Keratinocyte (primary cell): ENCODE measurements at regions not wholly inside any gene's neighbourhood (a gene's known extent, or its start where the extent isn't known, plus 50 kb on each side); places are given as distances from the start of the nearest gene placed in this dataset.

Source experiments
- DNase-seq: peaks from one replicate; pipeline ENCODE4 v3.0.0-alpha.2; 2011; ENCODE audit warnings: low read depth, missing footprints, low spot score
- FAIRE-seq: peaks from 2 replicates; lab custom pipeline; 2011; peaks lifted over from hg19 to GRCh38; lab: Jason Lieb, UNC
- H2AFZ ChIP-seq: 2 replicates; pipeline ENCODE4 v1.6.0; 2012; ENCODE audit warnings: low read length, control low read depth, inconsistent platforms; ENCODE audit not compliant: control insufficient read depth
- H3K27ac ChIP-seq: 2 replicates; pipeline ENCODE4 v1.5.1; 2011; ENCODE audit warnings: low read length; ENCODE audit not compliant: control insufficient read depth, insufficient read depth
- H3K27me3 ChIP-seq: 3 replicates; pipeline ENCODE4 v1.6.0; 2011; ENCODE audit warnings: low read length; ENCODE audit not compliant: control insufficient read depth, insufficient read depth; ENCODE audit errors: extremely low read depth
- H3K36me3 ChIP-seq, 2 experiments: 2 replicates in 1 of 2; 3 replicates in 1 of 2; pipeline ENCODE4 v1.5.1; 2011; ENCODE audit warnings: low read length in 2 of 2, mild to moderate bottlenecking in 1 of 2; ENCODE audit not compliant: control insufficient read depth in 2 of 2, insufficient read depth in 2 of 2; ENCODE audit errors: extremely low read depth in 1 of 2
- H3K4me1 ChIP-seq: 3 replicates; pipeline ENCODE4 v1.5.1; 2011; ENCODE audit warnings: low read length; ENCODE audit not compliant: control insufficient read depth, insufficient read depth; ENCODE audit errors: extremely low read depth
- H3K4me2 ChIP-seq: 3 replicates; pipeline ENCODE4 v1.6.0; 2011; ENCODE audit warnings: low read depth, low read length; ENCODE audit not compliant: control insufficient read depth, insufficient read depth; ENCODE audit errors: extremely low read depth
- H3K4me3 ChIP-seq, 3 experiments: fragments of 200-600 bp in 1 of 3; sonication (generic) in 1 of 3; 2 replicates in 2 of 3; 3 replicates in 1 of 3; pipeline ENCODE4 v1.5.1; 2011 to 2016; ENCODE audit warnings: low read length in 3 of 3, mild to moderate bottlenecking in 3 of 3, control low read depth in 2 of 3, inconsistent platforms in 1 of 3, low read depth in 1 of 3, mixed read lengths in 1 of 3, mixed run types in 1 of 3, moderate library complexity in 1 of 3; ENCODE audit not compliant: control insufficient read depth in 2 of 3, insufficient read depth in 2 of 3; ENCODE audit errors: extremely low read depth in 1 of 3
- H3K79me2 ChIP-seq: 2 replicates; pipeline ENCODE4 v1.6.0; 2012; ENCODE audit warnings: low read length; ENCODE audit not compliant: control insufficient read depth, insufficient read depth
- H3K9ac ChIP-seq: 3 replicates; pipeline ENCODE4 v1.6.0; 2011; ENCODE audit warnings: low read length; ENCODE audit not compliant: control insufficient read depth, insufficient read depth; ENCODE audit errors: extremely low read depth
- H3K9me1 ChIP-seq: 3 replicates; pipeline ENCODE4 v1.6.0; 2011; ENCODE audit warnings: low read length; ENCODE audit not compliant: control insufficient read depth, insufficient read depth; ENCODE audit errors: extremely low read depth
- H3K9me3 ChIP-seq: 2 replicates; pipeline ENCODE4 v1.5.1; 2012; ENCODE audit warnings: low read depth, low read length; ENCODE audit not compliant: control insufficient read depth
- H4K20me1 ChIP-seq: 3 replicates; pipeline ENCODE4 v1.6.0; 2011; ENCODE audit warnings: low read length; ENCODE audit not compliant: control insufficient read depth, insufficient read depth; ENCODE audit errors: extremely low read depth
- CTCF ChIP-seq, 3 experiments: IDR thresholded peaks in 1 of 3; conservative IDR thresholded peaks in 1 of 3; optimal IDR thresholded peaks in 1 of 3; 2 replicates in 2 of 3; 3 replicates in 1 of 3; pipeline versions ENCODE3 to v1.5.1; 2011; ENCODE audit warnings: low read length in 3 of 3, mild to moderate bottlenecking in 3 of 3, moderate library complexity in 2 of 3, control low read depth in 1 of 3, inconsistent platforms in 1 of 3; ENCODE audit not compliant: insufficient read depth in 2 of 3; ENCODE audit errors: extremely low read depth in 1 of 3
- EZH2 ChIP-seq: IDR thresholded peaks from one replicate; pipeline ENCODE4 v1.6.1; 2012; ENCODE audit warnings: inconsistent platforms, mild to moderate bottlenecking, low read length, moderate library complexity
- dilution Hi-C: fragments of 300-500 bp; cut with MboI; formaldehyde crosslinking; loops from one replicate; pipeline ENCODE4 v1.7.0; 2020; ENCODE audit warnings: low sequenced_read_pairs; ENCODE audit not compliant: extremely low pct_ligation_motif_present

- Histone ChIP-seq H3K79me2 (no peaks in the 10 kb centered on the region), H3K4me1 (no peaks in the 10 kb centered on the region), H2AFZ (no peak overlapping the region), H3K9me1 (no peaks in the 10 kb centered on the region), H3K9ac (no peak overlapping the region), H4K20me1 (no peaks in the 10 kb centered on the region), H3K36me3 (no peaks in the 10 kb centered on the region), H3K4me3 (no peak overlapping the region), H3K4me2 (no peak overlapping the region), H3K27me3 (no peaks in the 10 kb centered on the region), H3K9me3 (no peaks in the 10 kb centered on the region), H3K27ac (no peak overlapping the region)
- FAIRE-seq (no peak), DNase-seq (no peak)
- dilution Hi-C loops: no loop called here
- no peak for TF ChIP-seq EZH2
- TF ChIP-seq CTCF (optimal IDR thresholded peaks at IDR 0.05 in 1 of 3, IDR thresholded peaks at IDR 0.05 in 1 of 3, conservative IDR thresholded peaks at IDR 0.05 in 1 of 3; ENCODE audit: extremely low read depth in 1 of 3, insufficient read depth in 2 of 3, low read length in 3 of 3): no peak
Observed at GRCh38 chr20:52755744-52756143, 216.4 kb upstream of the TSHZ2 start.

- no peak overlapping the region for H3K9ac ChIP-seq
- H3K27ac ChIP-seq: no peak overlapping the region
- no peaks in the 10 kb centered on the region for H3K27me3 ChIP-seq
- H3K9me1 ChIP-seq: no peaks in the 10 kb centered on the region
- no peak for DNase-seq
- no peaks in the 10 kb centered on the region for H3K9me3 ChIP-seq
- H2AFZ ChIP-seq: no peak overlapping the region
- dilution Hi-C loops: no loop called here
- H3K79me2 ChIP-seq: no peaks in the 10 kb centered on the region
- no peak overlapping the region for H3K4me2 ChIP-seq
- no peaks in the 10 kb centered on the region for H3K4me1 ChIP-seq
- FAIRE-seq: no peak
- H3K4me3 ChIP-seq: no peak overlapping the region
- H3K36me3 ChIP-seq: no peaks in the 10 kb centered on the region
- TF ChIP-seq EZH2 (no peak), CTCF (optimal IDR thresholded peaks at IDR 0.05 in 1 of 3, IDR thresholded peaks at IDR 0.05 in 1 of 3, conservative IDR thresholded peaks at IDR 0.05 in 1 of 3; ENCODE audit: extremely low read depth in 1 of 3, insufficient read depth in 2 of 3, low read length in 3 of 3) (no peak)
- H4K20me1 ChIP-seq: no peaks in the 10 kb centered on the region
Observed at GRCh38 chr20:52754366-52754765, 217.8 kb upstream of the TSHZ2 start.
